A549 (cell line): ENCODE measurements at regions not wholly inside any gene's neighbourhood (a gene's known extent, or its start where the extent isn't known, plus 50 kb on each side); places are given as distances from the start of the nearest gene placed in this dataset.

Source experiments
- ATAC-seq, 2 experiments: fragments of 200-7000 bp in 1 of 2; fragments of >200 bp in 1 of 2; cut with Nextera tagmentation in 1 of 2; cut with Tn5 transposase in 1 of 2; 3 replicates each; pipeline versions ENCODE4 v1.8.0 to v1.9.1; 2018 to 2020; ENCODE audit warnings: mild to moderate bottlenecking in 1 of 2, moderate library complexity in 1 of 2
- CTCF ChIA-PET: fragments of 300-600 bp; sonication (Branson Sonifier 250); formaldehyde crosslinking; extraction: SDS; loops from one replicate; lab custom pipeline; 2021; ENCODE audit warnings: antibody characterized with exemption, inconsistent platforms; lab: Yijun Ruan, JAX
- POLR2A ChIA-PET: fragments of 350-600 bp; formaldehyde crosslinking; extraction: SDS; loops from one replicate; lab custom pipeline; 2021; ENCODE audit warnings: antibody characterized with exemption, inconsistent platforms; lab: Yijun Ruan, JAX
- DNase-seq, 2 experiments: peaks; one replicate each; pipeline versions ENCODE4 v3.0.0 to v3.0.0-alpha.2; 2011 to 2016; ENCODE audit warnings: low read depth in 1 of 2, low spot score in 1 of 2
- FAIRE-seq: peaks from 2 replicates; lab custom pipeline; 2011; peaks lifted over from hg19 to GRCh38; lab: Jason Lieb, UNC
- H3K27ac ChIP-seq, 2 experiments: fragments of >200 bp; sonication (Bioruptor Twin); formaldehyde crosslinking; 3 replicates each; pipeline ENCODE4 v1.5.1; 2016 to 2017
- H3K4me1 ChIP-seq: fragments of >200 bp; sonication (Bioruptor Twin); formaldehyde crosslinking; 3 replicates; pipeline ENCODE4 v1.6.1; 2016
- H3K4me2 ChIP-seq: fragments of >200 bp; sonication (Bioruptor Twin); formaldehyde crosslinking; 3 replicates; pipeline ENCODE4 v1.6.1; 2016
- H3K4me3 ChIP-seq: fragments of >200 bp; sonication (Bioruptor Twin); formaldehyde crosslinking; 3 replicates; pipeline ENCODE4 v1.5.1; 2016
- H3K9me3 ChIP-seq: fragments of >200 bp; sonication (Bioruptor Twin); formaldehyde crosslinking; 3 replicates; pipeline ENCODE4 v1.6.1; 2016
- BHLHE40 ChIP-seq: IDR thresholded peaks from 2 replicates; pipeline ENCODE4 v1.6.1; 2012; ENCODE audit warnings: low read depth, low read length, inconsistent platforms
- ESRRA ChIP-seq: fragments of 150-350 bp; IDR thresholded peaks from 2 replicates; pipeline ENCODE4 v1.6.1; 2014; ENCODE audit warnings: mild to moderate bottlenecking, low read length, borderline replicate concordance
- FOSL2 ChIP-seq, 2 experiments: fragments of 450-650 bp in 1 of 2; fragments of >200 bp in 1 of 2; sonication (Bioruptor Twin) in 1 of 2; formaldehyde crosslinking; IDR thresholded peaks; 2 replicates each; pipeline versions ENCODE4 v1.5.0 to v1.6.1; 2016 to 2020; ENCODE audit warnings: mild to moderate bottlenecking in 1 of 2, moderate library complexity in 1 of 2
- FOXS1 ChIP-seq: fragments of 250-450 bp; sonication (Bioruptor Pico); IDR thresholded peaks from 2 replicates; pipeline ENCODE4 v1.5.0; 2020; ENCODE audit warnings: mild to moderate bottlenecking, moderate library complexity
- KDM1A ChIP-seq: fragments of 200-600 bp; sonication (generic); IDR thresholded peaks from 2 replicates; pipeline ENCODE4 v1.6.1; 2016; ENCODE audit warnings: low read depth, mild to moderate bottlenecking
- KDM5A ChIP-seq: fragments of 200-600 bp; sonication (generic); IDR thresholded peaks from 2 replicates; pipeline ENCODE4 v1.6.1; 2016; ENCODE audit warnings: antibody characterized with exemption, mild to moderate bottlenecking
- MAFK ChIP-seq: fragments of 450-650 bp; IDR thresholded peaks from 2 replicates; pipeline ENCODE4 v1.6.1; 2014; ENCODE audit not compliant: partially characterized antibody
- MAZ ChIP-seq: fragments of 150-350 bp; IDR thresholded peaks from 2 replicates; pipeline ENCODE4 v1.6.1; 2014; ENCODE audit warnings: antibody characterized with exemption, low read depth, low read length, borderline replicate concordance
- NFE2L2 ChIP-seq: fragments of 150-350 bp; conservative IDR thresholded peaks from 2 replicates; pipeline ENCODE4 v1.6.1; 2014; ENCODE audit warnings: low read length
- NPAS2 ChIP-seq: fragments of 250-450 bp; sonication (Bioruptor Pico); IDR thresholded peaks from 2 replicates; pipeline ENCODE4 v1.8.0; 2022; ENCODE audit warnings: mild to moderate bottlenecking, moderate library complexity, borderline replicate concordance
- PBX3 ChIP-seq: IDR thresholded peaks from 2 replicates; pipeline ENCODE4 v1.6.1; 2012
- PHF8 ChIP-seq: fragments of 200-600 bp; sonication (generic); IDR thresholded peaks from 2 replicates; pipeline ENCODE4 v1.6.1; 2016; ENCODE audit warnings: low read depth, mild to moderate bottlenecking, antibody characterized with exemption, moderate library complexity, borderline replicate concordance
- POLR2A ChIP-seq: IDR thresholded peaks from 2 replicates; pipeline ENCODE4 v1.6.1; 2012; ENCODE audit warnings: mild to moderate bottlenecking, low read length
- RAD21 ChIP-seq, 2 experiments: fragments of >200 bp in 1 of 2; sonication (Bioruptor Twin) in 1 of 2; formaldehyde crosslinking in 1 of 2; IDR thresholded peaks in 1 of 2; conservative IDR thresholded peaks in 1 of 2; 2 replicates in 1 of 2; 3 replicates in 1 of 2; pipeline ENCODE4 v1.6.1; 2012 to 2018; ENCODE audit warnings: inconsistent platforms in 1 of 2
- RFX5 ChIP-seq: fragments of 450-650 bp; IDR thresholded peaks from 2 replicates; pipeline ENCODE4 v1.7.1; 2014; ENCODE audit warnings: antibody characterized with exemption, mild to moderate bottlenecking, moderate library complexity
- SMC3 ChIP-seq: fragments of >200 bp; sonication (Bioruptor Twin); formaldehyde crosslinking; IDR thresholded peaks from 3 replicates; pipeline ENCODE4 v1.6.1; 2018; ENCODE audit warnings: inconsistent platforms
- SREBF2 ChIP-seq: fragments of 450-650 bp; IDR thresholded peaks from 2 replicates; pipeline ENCODE4 v1.6.1; 2014; ENCODE audit warnings: mild to moderate bottlenecking, moderate library complexity
- ZFP36 ChIP-seq: fragments of 450-650 bp; IDR thresholded peaks from 2 replicates; pipeline ENCODE4 v1.6.1; 2014; ENCODE audit warnings: borderline replicate concordance; ENCODE audit not compliant: partially characterized antibody
- ZNF302 ChIP-seq: fragments of 250-450 bp; sonication (Bioruptor Pico); IDR thresholded peaks from 2 replicates; pipeline ENCODE4 v1.9.0; 2021; ENCODE audit warnings: inconsistent platforms, mild to moderate bottlenecking, moderate library complexity
- WGBS: methylation state at CpG from one replicate; pipeline ENCODE4 v1.1.6; 2017; ENCODE audit errors: missing lambda C conversion rate; 5-methylcytosine and 5-hydroxymethylcytosine counted together
- TF ChIP-seq, protein P1 (sequence below): IDR thresholded peaks from 2 replicates; pipeline ENCODE4 v1.6.1; 2012
- TF ChIP-seq, protein P2 (sequence below): fragments of 250-450 bp; sonication (Bioruptor Pico); IDR thresholded peaks from 2 replicates; pipeline ENCODE4 v1.5.0; 2020; ENCODE audit warnings: low read depth, mild to moderate bottlenecking, moderate library complexity

GRCh38 chr4:138519436-138519835 lies 277.3 kb upstream of the SLC7A11 start (continued):
- TF ChIP-seq NFE2L2 (no peak), MAZ (no peak)
- TF ChIP-seq, all 56 proteins: peak for 0

- no peak for TF ChIP-seq RFX5
- TF ChIP-seq MAFK = peak; percentile 75
These were observed 271.4 kb upstream of the SLC7A11 start for GRCh38 chr4:138513535-138513934.

DNA sequence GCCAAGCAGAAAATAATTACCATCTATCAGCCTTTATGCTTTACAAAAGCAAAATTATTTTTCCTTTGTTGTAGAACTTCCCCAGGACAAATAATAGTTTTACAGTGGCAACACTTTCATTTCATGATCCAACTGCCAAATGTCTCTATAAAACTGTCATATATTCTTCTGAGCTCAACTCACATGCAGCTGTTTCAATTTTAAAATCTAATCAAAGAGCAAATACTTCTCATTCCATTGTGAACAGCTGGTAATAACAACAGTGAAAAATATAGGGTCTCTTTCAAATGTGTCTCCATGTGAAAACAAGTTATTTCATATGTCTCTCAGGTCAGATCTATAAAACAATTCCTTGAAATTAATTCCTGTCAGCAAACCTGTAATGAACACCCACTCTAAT lies 270.6 kb upstream of the SLC7A11 start:
- CTCF ChIA-PET = interaction anchor here (2.1 kb wide), 1 partner anchor 12 kb away, joined by 4 read pairs; no protein-coding TSS in a partner anchor

More at GRCh38 chr4:138513535-138513934, 271.4 kb upstream of the SLC7A11 start:
- no peak overlapping the region for H3K4me2 ChIP-seq
- no peak overlapping the region for H3K27ac ChIP-seq
- POLR2A ChIA-PET = no interaction called here
- no peak overlapping the region for H3K4me3 ChIP-seq
- 43% methylated on average over 1 of the region's 1 CpG for WGBS
- FAIRE-seq (no peak), DNase-seq (no peak), ATAC-seq (no peak)
- no peaks in the 10 kb centered on the region for H3K4me1 ChIP-seq
- no peaks in the 10 kb centered on the region for H3K9me3 ChIP-seq
- CTCF ChIA-PET = interaction anchor here (2.1 kb wide), 1 partner anchor 13 kb away, joined by 4 read pairs; no protein-coding TSS in a partner anchor

GRCh38 chr4:138510053-138510452 lies 267.9 kb upstream of the SLC7A11 start:
- Histone ChIP-seq H3K4me3 (no peak overlapping the region), H3K9me3 (no peaks in the 10 kb centered on the region), H3K27ac (no peak overlapping the region), H3K4me2 (no peak overlapping the region), H3K4me1 (no peaks in the 10 kb centered on the region; the same call in 2 of the 3 replicates)
- 50% methylated on average over 3 of the region's 3 CpGs for WGBS
- DNase-seq = no peak
- ChIA-PET CTCF (interaction anchor here (1.0 kb wide), 1 partner anchor 15 kb away, joined by 3 read pairs; no protein-coding TSS in a partner anchor), POLR2A (no interaction called here)
- FAIRE-seq = no peak
- no peak for TF ChIP-seq MAFK
- TF ChIP-seq ZFP36 = no peak
- TF ChIP-seq RAD21 (conservative IDR thresholded peaks at IDR 0.05 in 1 of 2, IDR thresholded peaks at IDR 0.05 in 1 of 2) = no peak
- no peak for TF ChIP-seq RFX5
- no peak for TF ChIP-seq POLR2A
- TF ChIP-seq PHF8 = no peak
- no peak for TF ChIP-seq ZNF302
- no peak for TF ChIP-seq FOXS1 (CRISPR knock-in tag)
- no peak for TF ChIP-seq KDM1A
- no peak for ATAC-seq

More for the DNA sequence above, 270.6 kb upstream of the SLC7A11 start:
- ATAC-seq = no peak
- Histone ChIP-seq H3K27ac (no peak overlapping the region), H3K4me3 (no peak overlapping the region), H3K9me3 (no peaks in the 10 kb centered on the region), H3K4me1 (no peaks in the 10 kb centered on the region; the same call in 2 of the 3 replicates), H3K4me2 (no peak overlapping the region)
- POLR2A ChIA-PET = no interaction called here
- DNase-seq = no peak
- TF ChIP-seq KDM5A (no peak), FOSL2 (IDR thresholded peaks at IDR 0.05) (no peak), FOSL2 (CRISPR knock-in tag; IDR thresholded peaks at IDR 0.05) (no peak), NPAS2 (no peak), ESRRA (no peak), SREBF2 (no peak), PBX3 (no peak), BHLHE40 (no peak), RFX5 (no peak), SMC3 (no peak), ZNF302 (no peak), PHF8 (no peak)
- TF ChIP-seq, protein P1, sequence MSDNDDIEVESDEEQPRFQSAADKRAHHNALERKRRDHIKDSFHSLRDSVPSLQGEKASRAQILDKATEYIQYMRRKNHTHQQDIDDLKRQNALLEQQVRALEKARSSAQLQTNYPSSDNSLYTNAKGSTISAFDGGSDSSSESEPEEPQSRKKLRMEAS = no peak
- TF ChIP-seq, protein P2, sequence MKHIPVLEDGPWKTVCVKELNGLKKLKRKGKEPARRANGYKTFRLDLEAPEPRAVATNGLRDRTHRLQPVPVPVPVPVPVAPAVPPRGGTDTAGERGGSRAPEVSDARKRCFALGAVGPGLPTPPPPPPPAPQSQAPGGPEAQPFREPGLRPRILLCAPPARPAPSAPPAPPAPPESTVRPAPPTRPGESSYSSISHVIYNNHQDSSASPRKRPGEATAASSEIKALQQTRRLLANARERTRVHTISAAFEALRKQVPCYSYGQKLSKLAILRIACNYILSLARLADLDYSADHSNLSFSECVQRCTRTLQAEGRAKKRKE (CRISPR knock-in tag) = no peak
- FAIRE-seq = no peak
